K562 (cell line): ENCODE measurements at regions not wholly inside any gene's neighbourhood (a gene's known extent, or its start where the extent isn't known, plus 50 kb on each side); places are given as distances from the start of the nearest gene placed in this dataset.

Experiments used
- ATAC-seq: fragments of 200-7000 bp; cut with Tn5 transposase; 3 replicates; pipeline ENCODE4 v1.9.1; 2020; ENCODE audit warnings: moderate library complexity
- BruUV-seq: library from RNA; stranded (reverse); fragments of 400-500 nt; replicated peaks from 2 replicates; lab custom pipeline; 2021; lab: Mats Ljungman, UMichigan
- CTCF ChIA-PET: fragments of 300-600 bp; formaldehyde crosslinking; extraction: SDS; loops from one replicate; lab custom pipeline; 2021; ENCODE audit warnings: low intra/inter-chr PET ratio; lab: Yijun Ruan, JAX
- POLR2A ChIA-PET: fragments of 300-600, 350-650 bp; sonication (Branson Sonifier 250); formaldehyde crosslinking; extraction: SDS; loops from one replicate; lab custom pipeline; 2021; ENCODE audit warnings: antibody characterized with exemption, inconsistent platforms; lab: Yijun Ruan, JAX
- DNase-seq, 4 experiments: peaks; one replicate each; pipeline versions ENCODE4 v3.0.0 to v3.0.0-alpha.2; 2011 to 2018; ENCODE audit warnings: low spot score in 3 of 4, mixed read lengths in 3 of 4; ENCODE audit errors: extremely low read depth in 1 of 4
- FAIRE-seq: peaks from 2 replicates; lab custom pipeline; 2011; peaks lifted over from hg19 to GRCh38; lab: Jason Lieb, UNC
- H2AFZ ChIP-seq: 2 replicates; pipeline ENCODE4 v1.6.0; 2011; ENCODE audit warnings: low read depth, low read length, control low read depth, inconsistent platforms
- H3K27ac ChIP-seq: fragments of 200-600 bp; 3 replicates; pipeline ENCODE4 v1.8.0; 2011; ENCODE audit warnings: low read depth, mild to moderate bottlenecking, control low read depth, inconsistent platforms, low read length, moderate library complexity, mixed read lengths; ENCODE audit errors: extremely low read depth
- H3K27me3 ChIP-seq, 2 experiments: fragments of 300-600 bp in 1 of 2; 2 replicates in 1 of 2; 3 replicates in 1 of 2; pipeline versions ENCODE4 v1.6.0 to v1.8.0; 2011; ENCODE audit warnings: inconsistent platforms in 2 of 2, low read length in 2 of 2, mild to moderate bottlenecking in 1 of 2, mixed read lengths in 1 of 2, moderate library complexity in 1 of 2; ENCODE audit not compliant: control insufficient read depth in 2 of 2, insufficient read depth in 2 of 2
- H3K36me3 ChIP-seq: fragments of 300-600 bp; 3 replicates; pipeline ENCODE4 v1.8.0; 2011; ENCODE audit warnings: mild to moderate bottlenecking, low read length, inconsistent platforms; ENCODE audit not compliant: control insufficient read depth, insufficient read depth
- H3K4me1 ChIP-seq, 2 experiments: fragments of 200-600 bp in 1 of 2; replicated peaks in 1 of 2; 2 replicates in 1 of 2; 3 replicates in 1 of 2; pipeline versions ENCODE4 v1.5.1 to v1.8.0; 2011; ENCODE audit warnings: inconsistent platforms in 2 of 2, low read length in 2 of 2, mild to moderate bottlenecking in 1 of 2, mixed read lengths in 1 of 2, moderate library complexity in 1 of 2; ENCODE audit not compliant: control insufficient read depth in 2 of 2, insufficient read depth in 2 of 2
- H3K4me2 ChIP-seq: 2 replicates; pipeline ENCODE4 v1.6.1; 2011; ENCODE audit warnings: low read length, control low read depth, inconsistent platforms, mixed read lengths; ENCODE audit not compliant: insufficient read depth
- H3K4me3 ChIP-seq: fragments of 200-600 bp; sonication (generic), shearing (Covaris generic); 2 replicates; pipeline ENCODE4 v1.5.1; 2016; ENCODE audit warnings: control low read depth, inconsistent platforms
- H3K79me2 ChIP-seq: fragments of 200-600 bp; 3 replicates; pipeline ENCODE4 v1.8.0; 2011; ENCODE audit warnings: low read length, inconsistent platforms; ENCODE audit not compliant: control insufficient read depth, insufficient read depth
- H3K9ac ChIP-seq, 2 experiments: 2 replicates each; pipeline versions ENCODE4 v1.6.0 to v1.6.1; 2011; ENCODE audit warnings: low read depth in 2 of 2, low read length in 2 of 2, control low read depth in 1 of 2, inconsistent platforms in 1 of 2, mild to moderate bottlenecking in 1 of 2, mixed read lengths in 1 of 2; ENCODE audit not compliant: insufficient read depth in 1 of 2
- H3K9me1 ChIP-seq: one replicate; pipeline ENCODE4 v1.6.0; 2011; ENCODE audit warnings: inconsistent platforms, mild to moderate bottlenecking, low read length, moderate library complexity; ENCODE audit not compliant: control insufficient read depth, insufficient read depth
- H3K9me3 ChIP-seq: replicated peaks from 2 replicates; pipeline ENCODE4 v1.5.1; 2011; ENCODE audit warnings: low read depth, low read length, inconsistent platforms; ENCODE audit not compliant: control insufficient read depth, insufficient read depth
- H4K20me1 ChIP-seq: replicated peaks from 2 replicates; pipeline ENCODE4 v1.6.1; 2011; ENCODE audit warnings: low read length, inconsistent platforms, mixed read lengths; ENCODE audit not compliant: control insufficient read depth, insufficient read depth
- DNMT1 ChIP-seq: fragments of 450-650 bp; IDR thresholded peaks from 2 replicates; pipeline ENCODE4 v1.6.1; 2016; ENCODE audit warnings: antibody characterized with exemption, mild to moderate bottlenecking
- FOXP1 ChIP-seq: sonication (generic); formaldehyde crosslinking; IDR thresholded peaks from 2 replicates; pipeline ENCODE4 v1.8.0; 2022; ENCODE audit warnings: mild to moderate bottlenecking, missing genetic modification reagents
- TARDBP ChIP-seq: fragments of 450-650 bp; IDR thresholded peaks from 2 replicates; pipeline ENCODE4 v1.6.1; 2016
- TBL1XR1 ChIP-seq, 2 experiments: IDR thresholded peaks; 2 replicates each; pipeline ENCODE4 v1.6.1; 2012; ENCODE audit warnings: improper control_type of control experiment in 2 of 2, low read length in 2 of 2, mild to moderate bottlenecking in 1 of 2
- ZNF224 ChIP-seq: sonication (generic); formaldehyde crosslinking; IDR thresholded peaks from 2 replicates; pipeline ENCODE4 v1.8.0; 2022; ENCODE audit warnings: mild to moderate bottlenecking, missing genetic modification reagents
- ZNF699 ChIP-seq: fragments of 250-450 bp; sonication (Bioruptor Pico); IDR thresholded peaks from 2 replicates; pipeline ENCODE4 v1.8.0; 2021; ENCODE audit warnings: mild to moderate bottlenecking, moderate library complexity; ENCODE audit not compliant: insufficient replicate concordance
- WGBS: fragments of 100-300 bp; shearing (Covaris generic); methylation state at CpG from one replicate; pipeline ENCODE4 v1.1.6; 2016; ENCODE audit warnings: low coverage, mixed read lengths; ENCODE audit not compliant: insufficient coverage; ENCODE audit errors: missing lambda C conversion rate; 5-methylcytosine and 5-hydroxymethylcytosine counted together
- in situ Hi-C: fragments of 300-500 bp; cut with MboI; formaldehyde crosslinking; loops from 4 replicates; pipeline ENCODE4 v1.15.0; 2018; ENCODE audit warnings: inconsistent platforms, mixed read lengths
- intact Hi-C: fragments of 100-400 bp; cut with micrococcal nuclease; formaldehyde crosslinking; loops from 2 replicates; pipeline ENCODE4 v1.14.2; 2022
- TF ChIP-seq, protein P1 (sequence below): fragments of 250-450 bp; sonication (Bioruptor Pico); IDR thresholded peaks from 2 replicates; pipeline ENCODE4 v1.5.0; 2020; ENCODE audit warnings: mild to moderate bottlenecking
- TF ChIP-seq, protein P2 (sequence below): fragments of 250-450 bp; sonication (Bioruptor Pico); IDR thresholded peaks from 2 replicates; pipeline ENCODE4 v1.5.0; 2020; ENCODE audit warnings: mild to moderate bottlenecking, borderline replicate concordance
- TF ChIP-seq, protein P3 (sequence below): fragments of 450-650 bp; formaldehyde crosslinking; IDR thresholded peaks from 2 replicates; pipeline ENCODE4 v1.4.0; 2022; ENCODE audit warnings: missing genetic modification characterization
- TF ChIP-seq, protein P4 (sequence below), 2 experiments: IDR thresholded peaks; 2 replicates each; pipeline ENCODE4 v1.6.1; 2011; ENCODE audit warnings: borderline replicate concordance in 1 of 2, control low read depth in 1 of 2, low read depth in 1 of 2, low read length in 1 of 2, mild to moderate bottlenecking in 1 of 2, mixed read lengths in 1 of 2, moderate library complexity in 1 of 2; ENCODE audit not compliant: insufficient read depth in 1 of 2, insufficient read length in 1 of 2, poor library complexity in 1 of 2, severe bottlenecking in 1 of 2; ENCODE audit errors: extremely low read depth in 1 of 2

DNA sequence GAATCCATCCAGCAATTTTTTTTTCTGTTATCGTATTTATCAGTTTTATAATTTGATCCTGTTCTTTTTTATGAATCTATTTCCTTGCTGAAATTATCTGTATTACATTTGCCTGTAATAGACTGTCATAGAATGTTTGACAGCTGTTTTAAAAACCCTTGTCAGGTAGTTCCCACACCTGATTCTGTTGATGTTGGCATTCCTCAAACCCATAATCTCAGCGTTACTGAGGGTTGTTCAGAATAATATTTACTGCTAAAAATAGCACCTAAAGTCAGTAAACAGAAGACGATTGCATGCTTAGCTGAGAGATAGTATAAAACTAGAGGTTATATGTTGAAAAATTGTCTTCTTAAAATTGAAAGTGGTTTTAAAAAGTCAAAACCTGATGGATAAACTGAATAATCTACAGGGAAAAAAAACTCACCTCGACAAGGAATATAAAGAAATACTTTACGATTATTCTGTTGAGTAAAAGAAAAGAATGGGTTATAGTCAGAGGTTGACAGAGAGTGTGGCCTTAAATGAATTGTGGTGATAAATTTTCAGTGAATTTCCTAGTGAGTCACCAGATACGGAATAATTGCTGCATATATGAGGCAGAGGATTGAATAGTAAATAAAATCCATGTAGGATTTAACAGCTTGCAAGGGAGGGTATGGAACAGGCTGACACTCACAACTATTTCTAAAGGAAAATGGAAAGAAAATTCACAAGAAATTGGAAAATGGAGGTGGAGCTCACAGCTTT, 824.1 kb upstream of the IGFBP3 start (continued):
- TF ChIP-seq, protein P1, sequence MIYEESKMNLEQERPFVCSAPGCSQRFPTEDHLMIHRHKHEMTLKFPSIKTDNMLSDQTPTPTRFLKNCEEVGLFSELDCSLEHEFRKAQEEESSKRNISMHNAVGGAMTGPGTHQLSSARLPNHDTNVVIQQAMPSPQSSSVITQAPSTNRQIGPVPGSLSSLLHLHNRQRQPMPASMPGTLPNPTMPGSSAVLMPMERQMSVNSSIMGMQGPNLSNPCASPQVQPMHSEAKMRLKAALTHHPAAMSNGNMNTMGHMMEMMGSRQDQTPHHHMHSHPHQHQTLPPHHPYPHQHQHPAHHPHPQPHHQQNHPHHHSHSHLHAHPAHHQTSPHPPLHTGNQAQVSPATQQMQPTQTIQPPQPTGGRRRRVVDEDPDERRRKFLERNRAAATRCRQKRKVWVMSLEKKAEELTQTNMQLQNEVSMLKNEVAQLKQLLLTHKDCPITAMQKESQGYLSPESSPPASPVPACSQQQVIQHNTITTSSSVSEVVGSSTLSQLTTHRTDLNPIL (CRISPR knock-in tag), result no peak

DNA sequence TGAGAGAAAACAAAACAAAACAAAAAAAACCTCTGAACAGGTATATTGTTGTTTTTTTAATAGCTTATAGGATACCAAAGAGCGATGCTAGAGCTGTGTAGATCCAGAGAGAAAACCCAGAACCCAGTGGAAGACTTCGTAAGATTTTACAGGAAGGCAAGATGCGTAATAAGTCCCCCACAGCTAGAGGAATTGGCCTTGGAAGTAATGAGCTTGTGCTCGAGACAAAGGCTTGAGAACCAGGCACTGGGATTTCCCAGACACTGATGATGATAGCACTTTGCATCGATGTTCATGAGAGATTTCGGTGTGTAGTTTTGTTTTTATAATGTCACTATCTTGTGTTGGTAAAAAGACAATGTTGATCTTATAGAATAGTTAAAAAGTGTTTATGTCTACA, 821.5 kb upstream of the IGFBP3 start:
- no peak overlapping the region for H3K4me3 ChIP-seq
- DNase-seq (no peak), ATAC-seq (no peak), FAIRE-seq (no peak)
- no peaks in the 10 kb centered on the region for H3K9me3 ChIP-seq
- no peaks in the 10 kb centered on the region for H3K36me3 ChIP-seq
- H3K9ac ChIP-seq, result no peak overlapping the region
- intact Hi-C loops, result no loop called here
- H3K4me1 ChIP-seq, result no peaks in the 10 kb centered on the region
- H3K27ac ChIP-seq, result no peak overlapping the region
- H3K79me2 ChIP-seq, result no peaks in the 10 kb centered on the region
- no peaks in the 10 kb centered on the region for H4K20me1 ChIP-seq
- no peaks in the 10 kb centered on the region for H3K27me3 ChIP-seq
- WGBS, result 0% methylated on average over 6 of the region's 6 CpGs
- ChIA-PET POLR2A (no interaction called here), CTCF (no interaction called here)
- no peak overlapping the region for H3K4me2 ChIP-seq
- no TSS peak for BruUV-seq
- no peaks in the 10 kb centered on the region for H3K9me1 ChIP-seq
- H2AFZ ChIP-seq, result no peak overlapping the region
- in situ Hi-C loops, result no loop called here
- TF ChIP-seq TBL1XR1 (IDR thresholded peaks at IDR 0.05; ENCODE audit: low read length in 2 of 2), result no peak
- TF ChIP-seq, protein P2, sequence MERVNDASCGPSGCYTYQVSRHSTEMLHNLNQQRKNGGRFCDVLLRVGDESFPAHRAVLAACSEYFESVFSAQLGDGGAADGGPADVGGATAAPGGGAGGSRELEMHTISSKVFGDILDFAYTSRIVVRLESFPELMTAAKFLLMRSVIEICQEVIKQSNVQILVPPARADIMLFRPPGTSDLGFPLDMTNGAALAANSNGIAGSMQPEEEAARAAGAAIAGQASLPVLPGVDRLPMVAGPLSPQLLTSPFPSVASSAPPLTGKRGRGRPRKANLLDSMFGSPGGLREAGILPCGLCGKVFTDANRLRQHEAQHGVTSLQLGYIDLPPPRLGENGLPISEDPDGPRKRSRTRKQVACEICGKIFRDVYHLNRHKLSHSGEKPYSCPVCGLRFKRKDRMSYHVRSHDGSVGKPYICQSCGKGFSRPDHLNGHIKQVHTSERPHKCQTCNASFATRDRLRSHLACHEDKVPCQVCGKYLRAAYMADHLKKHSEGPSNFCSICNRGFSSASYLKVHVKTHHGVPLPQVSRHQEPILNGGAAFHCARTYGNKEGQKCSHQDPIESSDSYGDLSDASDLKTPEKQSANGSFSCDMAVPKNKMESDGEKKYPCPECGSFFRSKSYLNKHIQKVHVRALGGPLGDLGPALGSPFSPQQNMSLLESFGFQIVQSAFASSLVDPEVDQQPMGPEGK (CRISPR knock-in tag), result no peak
- TF ChIP-seq, protein P3, sequence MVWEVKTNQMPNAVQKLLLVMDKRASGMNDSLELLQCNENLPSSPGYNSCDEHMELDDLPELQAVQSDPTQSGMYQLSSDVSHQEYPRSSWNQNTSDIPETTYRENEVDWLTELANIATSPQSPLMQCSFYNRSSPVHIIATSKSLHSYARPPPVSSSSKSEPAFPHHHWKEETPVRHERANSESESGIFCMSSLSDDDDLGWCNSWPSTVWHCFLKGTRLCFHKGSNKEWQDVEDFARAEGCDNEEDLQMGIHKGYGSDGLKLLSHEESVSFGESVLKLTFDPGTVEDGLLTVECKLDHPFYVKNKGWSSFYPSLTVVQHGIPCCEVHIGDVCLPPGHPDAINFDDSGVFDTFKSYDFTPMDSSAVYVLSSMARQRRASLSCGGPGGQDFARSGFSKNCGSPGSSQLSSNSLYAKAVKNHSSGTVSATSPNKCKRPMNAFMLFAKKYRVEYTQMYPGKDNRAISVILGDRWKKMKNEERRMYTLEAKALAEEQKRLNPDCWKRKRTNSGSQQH (CRISPR knock-in tag), result no peak
- no peak for TF ChIP-seq ZNF699 (CRISPR knock-in tag)
- no peak for TF ChIP-seq TARDBP
- no peak for TF ChIP-seq FOXP1
- TF ChIP-seq DNMT1, result no peak
- TF ChIP-seq ZNF224, result no peak
- TF ChIP-seq, protein P4, sequence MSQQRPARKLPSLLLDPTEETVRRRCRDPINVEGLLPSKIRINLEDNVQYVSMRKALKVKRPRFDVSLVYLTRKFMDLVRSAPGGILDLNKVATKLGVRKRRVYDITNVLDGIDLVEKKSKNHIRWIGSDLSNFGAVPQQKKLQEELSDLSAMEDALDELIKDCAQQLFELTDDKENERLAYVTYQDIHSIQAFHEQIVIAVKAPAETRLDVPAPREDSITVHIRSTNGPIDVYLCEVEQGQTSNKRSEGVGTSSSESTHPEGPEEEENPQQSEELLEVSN (IDR thresholded peaks at IDR 0.05; ENCODE audit: borderline replicate concordance in 1 of 2, extremely low read depth in 1 of 2, insufficient read depth in 1 of 2, insufficient read length in 1 of 2, low read depth in 1 of 2, low read length in 1 of 2, poor library complexity in 1 of 2, severe bottlenecking in 1 of 2), result no peak
